Vagina (tissue), 2 donors: ENCODE measurements at regions not wholly inside any gene's neighbourhood (a gene's known extent, or its start where the extent isn't known, plus 50 kb on each side); places are given as distances from the start of the nearest gene placed in this dataset.

Experiments
- POLR2A ChIP-seq, 2 donors: fragments of 450-650 bp; IDR thresholded peaks; one replicate each; pipeline ENCODE4 v1.6.1; 2017; ENCODE audit warnings: antibody characterized with exemption in 2 of 2, mild to moderate bottlenecking in 2 of 2, moderate library complexity in 2 of 2
- POLR2AphosphoS5 ChIP-seq, 2 donors: sonication (generic); formaldehyde crosslinking; IDR thresholded peaks; one replicate each; pipeline ENCODE4 v1.9.0; 2017; ENCODE audit warnings: antibody characterized with exemption in 2 of 2, mild to moderate bottlenecking in 2 of 2, low read depth in 1 of 2; ENCODE audit not compliant: insufficient read depth in 1 of 2
- TF ChIP-seq, protein P1 (sequence below), 3 experiments: fragments of 450-650 bp in 2 of 3; fragments of 200-600 bp in 1 of 3; sonication (generic) in 1 of 3; IDR thresholded peaks; one replicate each; pipeline ENCODE4 v1.5.1; 2017 to 2019; ENCODE audit warnings: antibody characterized with exemption in 3 of 3, mild to moderate bottlenecking in 2 of 3, moderate library complexity in 2 of 3

DNA sequence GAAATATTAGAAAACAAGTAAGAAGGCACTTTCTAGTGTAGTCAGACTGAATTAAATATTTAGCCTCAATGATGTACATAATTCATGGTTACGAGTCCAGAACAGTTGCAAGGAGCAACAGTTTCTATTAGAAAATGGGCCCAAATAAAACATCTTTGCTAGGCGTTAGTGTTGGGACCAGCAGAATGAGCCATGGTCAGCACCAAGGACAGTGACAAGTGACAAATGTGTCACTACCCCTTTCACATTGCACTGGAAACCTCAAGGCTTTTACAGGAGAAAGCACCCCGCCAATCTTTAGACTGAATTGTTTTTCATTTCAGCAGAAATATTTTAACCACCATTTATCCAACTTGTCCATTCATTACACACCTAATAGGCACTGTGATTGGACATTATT is 301.3 kb upstream of the ADCY2 start:
- TF ChIP-seq, protein P1, sequence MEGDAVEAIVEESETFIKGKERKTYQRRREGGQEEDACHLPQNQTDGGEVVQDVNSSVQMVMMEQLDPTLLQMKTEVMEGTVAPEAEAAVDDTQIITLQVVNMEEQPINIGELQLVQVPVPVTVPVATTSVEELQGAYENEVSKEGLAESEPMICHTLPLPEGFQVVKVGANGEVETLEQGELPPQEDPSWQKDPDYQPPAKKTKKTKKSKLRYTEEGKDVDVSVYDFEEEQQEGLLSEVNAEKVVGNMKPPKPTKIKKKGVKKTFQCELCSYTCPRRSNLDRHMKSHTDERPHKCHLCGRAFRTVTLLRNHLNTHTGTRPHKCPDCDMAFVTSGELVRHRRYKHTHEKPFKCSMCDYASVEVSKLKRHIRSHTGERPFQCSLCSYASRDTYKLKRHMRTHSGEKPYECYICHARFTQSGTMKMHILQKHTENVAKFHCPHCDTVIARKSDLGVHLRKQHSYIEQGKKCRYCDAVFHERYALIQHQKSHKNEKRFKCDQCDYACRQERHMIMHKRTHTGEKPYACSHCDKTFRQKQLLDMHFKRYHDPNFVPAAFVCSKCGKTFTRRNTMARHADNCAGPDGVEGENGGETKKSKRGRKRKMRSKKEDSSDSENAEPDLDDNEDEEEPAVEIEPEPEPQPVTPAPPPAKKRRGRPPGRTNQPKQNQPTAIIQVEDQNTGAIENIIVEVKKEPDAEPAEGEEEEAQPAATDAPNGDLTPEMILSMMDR (IDR thresholded peaks at IDR 0.05) = no peak
- no peak for TF ChIP-seq POLR2AphosphoS5 (IDR thresholded peaks at IDR 0.05; ENCODE audit: insufficient read depth in 1 of 2, low read depth in 1 of 2)
- TF ChIP-seq POLR2A (IDR thresholded peaks at IDR 0.05) = no peak
